Mesenchymal stem cell (in vitro differentiated cells and primary cell): ENCODE measurements at regions not wholly inside any gene's neighbourhood (a gene's known extent, or its start where the extent isn't known, plus 50 kb on each side); places are given as distances from the start of the nearest gene placed in this dataset.

Experiments used
- DNase-seq: peaks from one replicate; pipeline ENCODE4 v3.0.0-alpha.2; 2013
- H2AFZ ChIP-seq: one replicate; pipeline ENCODE4 v1.6.1; 2013; ENCODE audit warnings: low read depth, mild to moderate bottlenecking, control low read depth, inconsistent platforms, low read length, moderate library complexity
- H2AK5ac ChIP-seq: 2 replicates; pipeline ENCODE4 v1.6.1; 2013; ENCODE audit warnings: low read length, moderate library complexity, mild to moderate bottlenecking, inconsistent platforms; ENCODE audit not compliant: severe bottlenecking
- H2BK120ac ChIP-seq: one replicate; pipeline ENCODE4 v1.6.1; 2013; ENCODE audit warnings: low read depth, mild to moderate bottlenecking, inconsistent platforms, low read length, moderate library complexity
- H2BK12ac ChIP-seq, 2 experiments: one replicate each; pipeline ENCODE4 v1.6.1; 2013; ENCODE audit warnings: inconsistent platforms in 2 of 2, low read length in 2 of 2, mild to moderate bottlenecking in 2 of 2, moderate library complexity in 2 of 2, control low read depth in 1 of 2
- H2BK15ac ChIP-seq: one replicate; pipeline ENCODE4 v1.6.1; 2013; ENCODE audit warnings: mild to moderate bottlenecking, low read depth, inconsistent platforms; ENCODE audit not compliant: poor library complexity, severe bottlenecking
- H2BK5ac ChIP-seq: 2 replicates; pipeline ENCODE4 v1.6.1; 2013; ENCODE audit warnings: low read depth, mild to moderate bottlenecking, low read length, control low read depth, inconsistent platforms; ENCODE audit not compliant: poor library complexity, severe bottlenecking
- H3K14ac ChIP-seq, 2 experiments: one replicate each; pipeline ENCODE4 v1.6.1; 2013; ENCODE audit warnings: inconsistent platforms in 2 of 2, low read length in 2 of 2, control low read depth in 1 of 2, mild to moderate bottlenecking in 1 of 2, moderate library complexity in 1 of 2
- H3K18ac ChIP-seq, 2 experiments: one replicate each; pipeline ENCODE4 v1.6.1; 2013; ENCODE audit warnings: inconsistent platforms in 2 of 2, low read length in 2 of 2, control low read depth in 1 of 2, low read depth in 1 of 2, mild to moderate bottlenecking in 1 of 2
- H3K23ac ChIP-seq, 2 experiments: one replicate each; pipeline ENCODE4 v1.6.1; 2013; ENCODE audit warnings: inconsistent platforms in 2 of 2, low read length in 2 of 2, mild to moderate bottlenecking in 2 of 2, moderate library complexity in 2 of 2, control low read depth in 1 of 2
- H3K27ac ChIP-seq: 2 replicates; pipeline ENCODE4 v1.5.1; 2013; ENCODE audit warnings: mild to moderate bottlenecking, moderate library complexity, low read length, control low read depth, inconsistent platforms; ENCODE audit not compliant: poor library complexity, severe bottlenecking
- H3K27me3 ChIP-seq, 2 experiments: 2 replicates each; pipeline versions ENCODE4 v1.6.1 to v1.7.0; 2013; ENCODE audit warnings: low read length in 2 of 2, mild to moderate bottlenecking in 2 of 2, moderate library complexity in 2 of 2, control low read depth in 1 of 2, inconsistent platforms in 1 of 2; ENCODE audit not compliant: control insufficient read depth in 1 of 2, insufficient read depth in 1 of 2
- H3K36me3 ChIP-seq, 2 experiments: 2 replicates each; pipeline versions ENCODE4 v1.6.1 to v1.7.0; 2013; ENCODE audit warnings: low read length in 2 of 2, control low read depth in 1 of 2, inconsistent platforms in 1 of 2, low read depth in 1 of 2, mild to moderate bottlenecking in 1 of 2; ENCODE audit not compliant: insufficient read depth in 2 of 2, control insufficient read depth in 1 of 2
- H3K4ac ChIP-seq, 2 experiments: one replicate each; pipeline ENCODE4 v1.6.1; 2013; ENCODE audit warnings: inconsistent platforms in 2 of 2, low read length in 2 of 2, mild to moderate bottlenecking in 2 of 2, moderate library complexity in 2 of 2, control low read depth in 1 of 2, low read depth in 1 of 2
- H3K4me1 ChIP-seq: 2 replicates; pipeline ENCODE4 v1.6.1; 2013; ENCODE audit warnings: low read depth, low read length, control low read depth; ENCODE audit not compliant: control insufficient read depth, insufficient read depth
- H3K4me2 ChIP-seq: 2 replicates; pipeline ENCODE4 v1.6.1; 2013; ENCODE audit warnings: low read length, mild to moderate bottlenecking, inconsistent platforms; ENCODE audit not compliant: poor library complexity, severe bottlenecking
- H3K4me3 ChIP-seq, 2 experiments: 2 replicates each; pipeline versions ENCODE4 v1.5.1 to v1.7.0; 2013; ENCODE audit warnings: low read length in 2 of 2, mild to moderate bottlenecking in 2 of 2, control low read depth in 1 of 2, low read depth in 1 of 2; ENCODE audit not compliant: insufficient read depth in 1 of 2
- H3K79me1 ChIP-seq: replicated peaks from 2 replicates; pipeline ENCODE4 v1.6.1; 2013; ENCODE audit warnings: mild to moderate bottlenecking, control low read depth, low read length, inconsistent platforms; ENCODE audit not compliant: poor library complexity, severe bottlenecking
- H3K9ac ChIP-seq: 2 replicates; pipeline ENCODE4 v1.7.0; 2013; ENCODE audit warnings: mild to moderate bottlenecking, low read length, moderate library complexity
- H3K9me3 ChIP-seq: 2 replicates; pipeline ENCODE4 v1.7.0; 2013; ENCODE audit warnings: mild to moderate bottlenecking, low read length; ENCODE audit not compliant: control insufficient read depth
- H4K8ac ChIP-seq: one replicate; pipeline ENCODE4 v1.6.1; 2013; ENCODE audit warnings: inconsistent platforms, mild to moderate bottlenecking, low read length, moderate library complexity
- H4K91ac ChIP-seq: one replicate; pipeline ENCODE4 v1.6.1; 2013; ENCODE audit warnings: mild to moderate bottlenecking, low read length, inconsistent platforms
- WGBS: methylation state at CpG from one replicate; pipeline ENCODE4 v1.1.7; 2013; ENCODE audit warnings: mixed read lengths; 5-methylcytosine and 5-hydroxymethylcytosine counted together

GRCh38 chr18:67961701-67962440 is 445.4 kb upstream of the DSEL start:
- H3K79me1 ChIP-seq = no peaks in the 10 kb centered on the region
- no peaks in the 10 kb centered on the region for H3K4me1 ChIP-seq
- no peak overlapping the region for H4K91ac ChIP-seq
- no peak overlapping the region for H3K23ac ChIP-seq
- no peaks in the 10 kb centered on the region for H3K27me3 ChIP-seq
- H3K14ac ChIP-seq = no peak overlapping the region
- no peak overlapping the region for H2BK15ac ChIP-seq
- H2BK12ac ChIP-seq = no peak overlapping the region
- no peak overlapping the region for H2AK5ac ChIP-seq
- H4K8ac ChIP-seq = no peak overlapping the region
- no peaks in the 10 kb centered on the region for H3K9me3 ChIP-seq
- WGBS = 97% methylated on average over 3 of the region's 7 CpGs
- H3K18ac ChIP-seq = no peak overlapping the region
- no peak overlapping the region for H3K9ac ChIP-seq
- no peaks in the 10 kb centered on the region for H3K36me3 ChIP-seq
- no peak for DNase-seq
- no peak overlapping the region for H2BK120ac ChIP-seq
- H3K4ac ChIP-seq = no peak overlapping the region
- no peak overlapping the region for H3K27ac ChIP-seq
- no peak overlapping the region for H2BK5ac ChIP-seq
- H2AFZ ChIP-seq = no peak overlapping the region
- no peak overlapping the region for H3K4me2 ChIP-seq
- H3K4me3 ChIP-seq = no peak overlapping the region

GRCh38 chr18:67957684-67958083 is 441.2 kb upstream of the DSEL start:
- Histone ChIP-seq H4K8ac (no peak overlapping the region), H2AK5ac (no peak overlapping the region), H3K9me3 (no peaks in the 10 kb centered on the region), H3K4ac (no peak overlapping the region), H2AFZ (no peak overlapping the region), H3K4me2 (no peak overlapping the region), H4K91ac (no peak overlapping the region), H3K36me3 (no peaks in the 10 kb centered on the region), H3K27ac (no peak overlapping the region), H3K27me3 (no peaks in the 10 kb centered on the region), H3K4me1 (no peaks in the 10 kb centered on the region), H2BK5ac (no peak overlapping the region), H2BK120ac (no peak overlapping the region), H2BK12ac (no peak overlapping the region), H3K9ac (no peak overlapping the region), H3K18ac (no peak overlapping the region), H3K14ac (no peak overlapping the region), H2BK15ac (no peak overlapping the region), H3K23ac (no peak overlapping the region), H3K79me1 (no peaks in the 10 kb centered on the region), H3K4me3 (no peak overlapping the region)
- 78% methylated on average over 2 of the region's 2 CpGs for WGBS
- no peak for DNase-seq

- no peak overlapping the region for H3K9ac ChIP-seq
These were observed 438.1 kb upstream of the DSEL start for GRCh38 chr18:67954594-67954993.

GRCh38 chr18:67951137-67951536 is 434.6 kb upstream of the DSEL start:
- no peak overlapping the region for H4K8ac ChIP-seq
- H2BK5ac ChIP-seq = no peak overlapping the region
- H2BK120ac ChIP-seq = no peak overlapping the region
- DNase-seq = no peak
- H3K36me3 ChIP-seq = no peaks in the 10 kb centered on the region
- H3K18ac ChIP-seq = no peak overlapping the region
- no peaks in the 10 kb centered on the region for H3K9me3 ChIP-seq
- no peak overlapping the region for H3K14ac ChIP-seq
- H2BK12ac ChIP-seq = no peak overlapping the region
- no peak overlapping the region for H2AK5ac ChIP-seq
- H3K4me3 ChIP-seq = no peak overlapping the region
- H3K27ac ChIP-seq = no peak overlapping the region
- H3K79me1 ChIP-seq = no peaks in the 10 kb centered on the region
- H3K4ac ChIP-seq = no peak overlapping the region
- H3K4me1 ChIP-seq = no peaks in the 10 kb centered on the region
- no peak overlapping the region for H3K4me2 ChIP-seq
- no peak overlapping the region for H2BK15ac ChIP-seq
- no peak overlapping the region for H3K23ac ChIP-seq
- no peaks in the 10 kb centered on the region for H3K27me3 ChIP-seq
- WGBS = 86% methylated on average over 5 of the region's 7 CpGs
- no peak overlapping the region for H2AFZ ChIP-seq
- no peak overlapping the region for H3K9ac ChIP-seq
- no peak overlapping the region for H4K91ac ChIP-seq

More at GRCh38 chr18:67954594-67954993, 438.1 kb upstream of the DSEL start:
- no peaks in the 10 kb centered on the region for H3K79me1 ChIP-seq
- H2BK12ac ChIP-seq = no peak overlapping the region
- H4K8ac ChIP-seq = no peak overlapping the region
- H3K23ac ChIP-seq = no peak overlapping the region
- H3K4me2 ChIP-seq = no peak overlapping the region
- no peaks in the 10 kb centered on the region for H3K4me1 ChIP-seq
- H3K27me3 ChIP-seq = no peaks in the 10 kb centered on the region
- DNase-seq = no peak
- no peak overlapping the region for H3K4me3 ChIP-seq
- H2AFZ ChIP-seq = no peak overlapping the region
- no peaks in the 10 kb centered on the region for H3K9me3 ChIP-seq
- no peak overlapping the region for H3K14ac ChIP-seq
- H3K18ac ChIP-seq = no peak overlapping the region
- no peak overlapping the region for H2BK120ac ChIP-seq
- no peak overlapping the region for H4K91ac ChIP-seq
- H3K36me3 ChIP-seq = no peaks in the 10 kb centered on the region
- no peak overlapping the region for H3K4ac ChIP-seq
- H2BK15ac ChIP-seq = no peak overlapping the region
- no peak overlapping the region for H3K27ac ChIP-seq
- H2BK5ac ChIP-seq = no peak overlapping the region
- H2AK5ac ChIP-seq = no peak overlapping the region
- WGBS = 15% methylated on average over 3 of the region's 3 CpGs
